SK-N-SH (cell line): ENCODE measurements at regions not wholly inside any gene's neighbourhood (a gene's known extent, or its start where the extent isn't known, plus 50 kb on each side); places are given as distances from the start of the nearest gene placed in this dataset.

Source experiments
- CTCF ChIA-PET: fragments of 300-600, 350-600 bp; formaldehyde crosslinking; extraction: SDS; loops from one replicate; lab custom pipeline; 2021; lab: Yijun Ruan, JAX
- POLR2A ChIA-PET: fragments of 350-600 bp; sonication (Branson Sonifier 250); formaldehyde crosslinking; extraction: SDS; loops from one replicate; lab custom pipeline; 2020; ENCODE audit warnings: antibody characterized with exemption, inconsistent platforms; lab: Yijun Ruan, JAX
- DNase-seq: peaks from one replicate; pipeline ENCODE4 v3.0.0; 2012
- H2AFZ ChIP-seq: fragments of 200-600 bp; sonication (generic); 2 replicates; pipeline ENCODE4 v1.8.1; 2016; ENCODE audit warnings: antibody characterized with exemption, mild to moderate bottlenecking, low read depth
- H3F3A ChIP-seq: fragments of 200-600 bp; sonication (generic); replicated peaks from 2 replicates; pipeline ENCODE3; 2016; ENCODE audit warnings: antibody characterized with exemption, mild to moderate bottlenecking; ENCODE audit not compliant: insufficient read depth
- H3K27ac ChIP-seq, 2 experiments: fragments of 200-500 bp in 1 of 2; fragments of 200-600 bp in 1 of 2; sonication (Bioruptor generic) in 1 of 2; sonication (generic), shearing (Covaris generic) in 1 of 2; 2 replicates each; pipeline versions ENCODE4 v1.5.1 to v1.6.1; 2014 to 2016; ENCODE audit warnings: low read depth in 2 of 2, inconsistent platforms in 1 of 2, low read length in 1 of 2, mild to moderate bottlenecking in 1 of 2, mixed read lengths in 1 of 2
- H3K27me3 ChIP-seq: fragments of 200-600 bp; sonication (generic), shearing (Covaris generic); 2 replicates; pipeline ENCODE4 v1.6.1; 2016; ENCODE audit warnings: mixed run types; ENCODE audit not compliant: insufficient read depth
- H3K36me3 ChIP-seq, 2 experiments: fragments of 200-500 bp in 1 of 2; fragments of 200-600 bp in 1 of 2; sonication (Bioruptor generic) in 1 of 2; sonication (generic) in 1 of 2; replicated peaks in 1 of 2; 2 replicates each; pipeline versions ENCODE3 to v1.5.1; 2014 to 2016; ENCODE audit warnings: low read length in 1 of 2, mild to moderate bottlenecking in 1 of 2; ENCODE audit not compliant: insufficient read depth in 2 of 2, control insufficient read depth in 1 of 2
- H3K4me1 ChIP-seq, 2 experiments: fragments of 200-500 bp in 1 of 2; fragments of 200-600 bp in 1 of 2; sonication (Bioruptor generic) in 1 of 2; sonication (generic), shearing (Covaris generic) in 1 of 2; 2 replicates each; pipeline versions ENCODE4 v1.5.1 to v1.6.1; 2014 to 2016; ENCODE audit warnings: low read depth in 1 of 2, low read length in 1 of 2, mixed run types in 1 of 2; ENCODE audit not compliant: insufficient read depth in 2 of 2, control insufficient read depth in 1 of 2
- H3K4me2 ChIP-seq: fragments of 200-600 bp; sonication (generic), shearing (Covaris generic); 2 replicates; pipeline ENCODE4 v1.6.1; 2017; ENCODE audit warnings: mixed run types
- H3K4me3 ChIP-seq, 2 experiments: fragments of 200-500 bp in 1 of 2; fragments of 200-600 bp in 1 of 2; sonication (Bioruptor generic) in 1 of 2; sonication (generic), shearing (Covaris generic) in 1 of 2; 2 replicates each; pipeline versions ENCODE4 v1.5.1 to v1.8.1; 2014 to 2016; ENCODE audit warnings: low read depth in 2 of 2, inconsistent platforms in 1 of 2, low read length in 1 of 2, mild to moderate bottlenecking in 1 of 2, mixed read lengths in 1 of 2, moderate library complexity in 1 of 2
- H3K79me2 ChIP-seq: fragments of 200-600 bp; sonication (generic); 2 replicates; pipeline ENCODE4 v1.8.1; 2017; ENCODE audit warnings: mild to moderate bottlenecking; ENCODE audit not compliant: insufficient read depth
- H3K9ac ChIP-seq: fragments of 200-600 bp; sonication (generic); 2 replicates; pipeline ENCODE4 v1.6.1; 2017; ENCODE audit warnings: mixed run types
- H3K9me2 ChIP-seq: fragments of 200-600 bp; sonication (generic); 2 replicates; pipeline ENCODE4 v1.6.1; 2017; ENCODE audit warnings: mixed run types
- H3K9me3 ChIP-seq: fragments of 200-600 bp; sonication (generic); 2 replicates; pipeline ENCODE4 v1.6.1; 2017; ENCODE audit warnings: mixed run types, mild to moderate bottlenecking, moderate library complexity
- H4K20me1 ChIP-seq: fragments of 200-600 bp; sonication (generic); 2 replicates; pipeline ENCODE4 v1.6.1; 2017; ENCODE audit warnings: mild to moderate bottlenecking, mixed run types; ENCODE audit not compliant: insufficient read depth
- ELF1 ChIP-seq: IDR thresholded peaks from 2 replicates; pipeline ENCODE4 v1.4.0; 2012
- FOSL2 ChIP-seq: IDR thresholded peaks from 2 replicates; pipeline ENCODE4 v1.4.0; 2012; ENCODE audit warnings: low read depth, mild to moderate bottlenecking, moderate library complexity, borderline replicate concordance
- FOXM1 ChIP-seq: IDR thresholded peaks from 2 replicates; pipeline ENCODE4 v1.4.0; 2012; ENCODE audit warnings: low read depth, mild to moderate bottlenecking
- MAX ChIP-seq: IDR thresholded peaks from 2 replicates; pipeline ENCODE4 v1.4.0; 2012; ENCODE audit warnings: low read depth
- MEF2A ChIP-seq: IDR thresholded peaks from 2 replicates; pipeline ENCODE4 v1.4.0; 2012; ENCODE audit warnings: low read depth, borderline replicate concordance
- NFIC ChIP-seq: IDR thresholded peaks from 2 replicates; pipeline ENCODE4 v1.4.0; 2012; ENCODE audit warnings: borderline replicate concordance
- NRF1 ChIP-seq: IDR thresholded peaks from 2 replicates; pipeline ENCODE4 v1.6.1; 2012; ENCODE audit warnings: low read depth, mild to moderate bottlenecking, low read length
- PBX3 ChIP-seq: IDR thresholded peaks from 2 replicates; pipeline ENCODE4; 2012
- RAD21 ChIP-seq: IDR thresholded peaks from 2 replicates; pipeline ENCODE4 v1.6.1; 2012; ENCODE audit warnings: mild to moderate bottlenecking, low read length
- RCOR1 ChIP-seq: fragments of 150-350 bp; IDR thresholded peaks from 2 replicates; pipeline ENCODE4 v1.6.1; 2017; ENCODE audit warnings: antibody characterized with exemption, low read length
- RFX5 ChIP-seq: IDR thresholded peaks from 2 replicates; pipeline ENCODE4 v1.6.1; 2012; ENCODE audit warnings: mild to moderate bottlenecking, improper control_type of control experiment, low read length
- SIN3A ChIP-seq: IDR thresholded peaks from 2 replicates; pipeline ENCODE4 v1.6.1; 2012; ENCODE audit warnings: low read depth, mild to moderate bottlenecking, low read length, moderate library complexity, borderline replicate concordance
- SMC3 ChIP-seq: IDR thresholded peaks from 2 replicates; pipeline ENCODE4 v1.6.1; 2012; ENCODE audit warnings: low read depth, low read length, improper control_type of control experiment
- TAF1 ChIP-seq: IDR thresholded peaks from 2 replicates; pipeline ENCODE4 v1.6.1; 2012; ENCODE audit warnings: low read depth, mild to moderate bottlenecking, low read length, moderate library complexity, borderline replicate concordance
- TCF12 ChIP-seq: IDR thresholded peaks from 2 replicates; pipeline ENCODE4 v1.4.0; 2012
- USF1 ChIP-seq: IDR thresholded peaks from 2 replicates; pipeline ENCODE4 v1.4.0; 2012; ENCODE audit warnings: low read depth, borderline replicate concordance
- YY1 ChIP-seq: IDR thresholded peaks from 2 replicates; pipeline ENCODE4 v1.4.0; 2012; ENCODE audit warnings: low read depth, mild to moderate bottlenecking
- ZBTB33 ChIP-seq: IDR thresholded peaks from 2 replicates; pipeline ENCODE4 v1.4.0; 2012; ENCODE audit warnings: low read depth, borderline replicate concordance
- WGBS: methylation state at CpG from one replicate; pipeline ENCODE4 v1.1.6; 2017; ENCODE audit warnings: low lambda C conversion rate; 5-methylcytosine and 5-hydroxymethylcytosine counted together

- H3K4me3 ChIP-seq = no peak overlapping the region
- POLR2A ChIA-PET = no interaction called here
- H2AFZ ChIP-seq = no peak overlapping the region
- no peaks in the 10 kb centered on the region for H3K36me3 ChIP-seq
- no peaks in the 10 kb centered on the region; a peak in 1 of 4 replicates for H3K4me1 ChIP-seq
- H3K27ac ChIP-seq = no peak overlapping the region
- no peaks in the 10 kb centered on the region for H4K20me1 ChIP-seq
- TF ChIP-seq MEF2A (no peak), TCF12 (no peak), USF1 (no peak), TAF1 (no peak), FOXM1 (no peak), PBX3 (no peak), YY1 (no peak), RCOR1 (no peak), NRF1 (no peak), SMC3 (no peak), RFX5 (no peak)
- no peak overlapping the region for H3K4me2 ChIP-seq
- no peaks in the 10 kb centered on the region for H3K9me3 ChIP-seq
- 52% methylated on average over 4 of the region's 4 CpGs for WGBS
- DNase-seq = no peak
- CTCF ChIA-PET = interaction anchor here (0.8 to 1.4 kb wide), 2 partner anchors 30 to 117 kb away, joined by 3 to 5 read pairs; no protein-coding TSS in a partner anchor
- no peaks in the 10 kb centered on the region for H3K79me2 ChIP-seq
- no peaks in the 10 kb centered on the region for H3F3A ChIP-seq
- no peak overlapping the region for H3K9ac ChIP-seq
- H3K27me3 ChIP-seq = no peaks in the 10 kb centered on the region; the same call in 1 of the 2 replicates
- H3K9me2 ChIP-seq = no peaks in the 10 kb centered on the region
Measured at GRCh38 chr2:60677356-60677755, 78.7 kb upstream of the PAPOLG start.

GRCh38 chr2:60678551-60678950, 77.5 kb upstream of the PAPOLG start:
- H3F3A ChIP-seq = no peaks in the 10 kb centered on the region
- H3K4me1 ChIP-seq = no peaks in the 10 kb centered on the region; a peak in 1 of 4 replicates
- H3K9ac ChIP-seq = no peak overlapping the region
- no peak overlapping the region for H3K27ac ChIP-seq
- no peak overlapping the region for H2AFZ ChIP-seq
- no peak for DNase-seq
- no peaks in the 10 kb centered on the region for H4K20me1 ChIP-seq
- 48% methylated on average over 7 of the region's 7 CpGs for WGBS
- H3K9me2 ChIP-seq = no peaks in the 10 kb centered on the region
- no peaks in the 10 kb centered on the region for H3K36me3 ChIP-seq
- no peaks in the 10 kb centered on the region for H3K79me2 ChIP-seq
- no peak overlapping the region for H3K4me2 ChIP-seq
- ChIA-PET CTCF (interaction anchor here (1.4 kb wide), 1 partner anchor 29 kb away, joined by 5 read pairs; no protein-coding TSS in a partner anchor), POLR2A (no interaction called here)
- no peaks in the 10 kb centered on the region; the same call in 1 of the 2 replicates for H3K27me3 ChIP-seq
- TF ChIP-seq SIN3A (no peak), TAF1 (no peak), ELF1 (no peak), FOSL2 (no peak), ZBTB33 (no peak), NRF1 (no peak), RAD21 (no peak), NFIC (no peak), MAX (no peak)
- H3K4me3 ChIP-seq = no peak overlapping the region
- H3K9me3 ChIP-seq = no peaks in the 10 kb centered on the region
